ENCODE measurements at regions not wholly inside any gene's neighbourhood (a gene's known extent, or its start where the extent isn't known, plus 50 kb on each side); places are given as distances from the start of the nearest gene placed in this dataset.

- Histone ChIP-seq H3K27ac (no peak overlapping the region), H3K4me1 (peaks cover 12 to 21% of the 10 kb centered on the region in 2 donors), H3K9me3 (no peaks in the 10 kb centered on the region), H3K36me3 (no peaks in the 10 kb centered on the region), H3K4me3 (replicated peaks in 1 of 3) (no peak overlapping the region), H3K27me3 (no peaks in the 10 kb centered on the region)
- WGBS, 2 donors = 96% methylated on average over 4 of the region's 4 CpGs
- no peak for DNase-seq
- TF ChIP-seq POLR2A (IDR thresholded peaks at IDR 0.05) = no peak
- no peak for TF ChIP-seq CTCF (IDR thresholded peaks at IDR 0.05)
- intact Hi-C loops (cut with DNase I) = no loop called here
These were observed 61.1 kb upstream of the ARID5B start for GRCh38 chr10:61840403-61840802.

DNA sequence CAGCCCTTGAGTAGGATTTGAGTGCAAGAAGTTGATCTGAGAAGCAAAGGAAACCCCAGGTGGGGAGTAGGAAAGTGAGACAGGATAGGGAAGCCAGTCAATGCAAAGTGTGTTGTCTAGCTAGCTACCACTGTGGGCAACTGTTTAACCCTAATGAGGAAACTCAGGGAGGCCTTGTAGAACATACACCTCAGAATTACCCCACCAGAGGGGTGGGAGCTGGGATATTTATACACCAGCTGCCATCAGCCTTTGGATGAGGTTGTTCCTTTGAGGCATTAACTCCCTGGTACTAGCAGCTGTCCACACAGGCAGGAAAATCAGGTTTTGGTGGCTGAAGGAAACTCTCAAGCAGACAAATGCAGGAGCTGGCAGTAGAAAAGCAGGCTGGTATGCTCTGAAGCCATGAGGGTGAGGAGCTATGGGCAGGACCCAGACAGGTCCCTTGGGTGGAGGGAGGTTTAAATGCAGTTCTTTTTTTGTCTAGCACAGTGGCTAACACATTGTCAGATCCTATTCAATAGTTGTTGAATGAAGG, 60.1 kb upstream of the ARID5B start:
- Histone ChIP-seq H3K4me3 (replicated peaks in 1 of 3) (no peak overlapping the region), H3K9me3 (no peaks in the 10 kb centered on the region), H3K27me3 (no peaks in the 10 kb centered on the region), H3K36me3 (no peaks in the 10 kb centered on the region), H3K27ac (no peak overlapping the region), H3K4me1 (peaks cover 6 to 13% of the 10 kb centered on the region in 2 donors)
- intact Hi-C loops (cut with DNase I) = no loop called here
- DNase-seq = no peak
- TF ChIP-seq CTCF (IDR thresholded peaks at IDR 0.05) (no peak), POLR2A (IDR thresholded peaks at IDR 0.05) (no peak)

- TF ChIP-seq POLR2A (IDR thresholded peaks at IDR 0.05) = no peak
- TF ChIP-seq CTCF (IDR thresholded peaks at IDR 0.05) = no peak
- 88 to 96% methylated on average over 4 of the region's 4 CpGs for WGBS, 2 donors
- intact Hi-C loops (cut with DNase I) = no loop called here
- no peaks in the 10 kb centered on the region for H3K36me3 ChIP-seq
- H3K4me1 ChIP-seq = no peaks in the 10 kb centered on the region
- no peak overlapping the region for H3K4me3 ChIP-seq (replicated peaks in 1 of 3)
- H3K9me3 ChIP-seq = no peaks in the 10 kb centered on the region
- H3K27me3 ChIP-seq = no peaks in the 10 kb centered on the region
- DNase-seq = no peak
- no peak overlapping the region for H3K27ac ChIP-seq
These were observed 58.6 kb upstream of the ARID5B start for GRCh38 chr10:61842755-61843497.

- H3K27ac ChIP-seq = no peak overlapping the region
- no peaks in the 10 kb centered on the region for H3K36me3 ChIP-seq
- no peaks in the 10 kb centered on the region for H3K9me3 ChIP-seq
- DNase-seq = no peak
- intact Hi-C loops (cut with DNase I) = no loop called here
- no peaks in the 10 kb centered on the region for H3K27me3 ChIP-seq
- H3K4me1 ChIP-seq = no peaks in the 10 kb centered on the region
- no peak overlapping the region for H3K4me3 ChIP-seq (replicated peaks in 1 of 3)
- TF ChIP-seq POLR2A (IDR thresholded peaks at IDR 0.05) (no peak), CTCF (IDR thresholded peaks at IDR 0.05) (no peak)
- 92 to 96% methylated on average over 4 of the region's 4 CpGs for WGBS, 2 donors
These were observed 57.2 kb upstream of the ARID5B start for GRCh38 chr10:61844116-61844822.
